NCI-H524 treated with DMSO at 0.1 percent for 48 hours (cell line): ENCODE measurements at regions not wholly inside any gene's neighbourhood (a gene's known extent, or its start where the extent isn't known, plus 50 kb on each side); places are given as distances from the start of the nearest gene placed in this dataset.

Source experiments
- DNase-seq: peaks from one replicate; lab custom pipeline; 2025; lab: John Stamatoyannopoulos, UW

DNA sequence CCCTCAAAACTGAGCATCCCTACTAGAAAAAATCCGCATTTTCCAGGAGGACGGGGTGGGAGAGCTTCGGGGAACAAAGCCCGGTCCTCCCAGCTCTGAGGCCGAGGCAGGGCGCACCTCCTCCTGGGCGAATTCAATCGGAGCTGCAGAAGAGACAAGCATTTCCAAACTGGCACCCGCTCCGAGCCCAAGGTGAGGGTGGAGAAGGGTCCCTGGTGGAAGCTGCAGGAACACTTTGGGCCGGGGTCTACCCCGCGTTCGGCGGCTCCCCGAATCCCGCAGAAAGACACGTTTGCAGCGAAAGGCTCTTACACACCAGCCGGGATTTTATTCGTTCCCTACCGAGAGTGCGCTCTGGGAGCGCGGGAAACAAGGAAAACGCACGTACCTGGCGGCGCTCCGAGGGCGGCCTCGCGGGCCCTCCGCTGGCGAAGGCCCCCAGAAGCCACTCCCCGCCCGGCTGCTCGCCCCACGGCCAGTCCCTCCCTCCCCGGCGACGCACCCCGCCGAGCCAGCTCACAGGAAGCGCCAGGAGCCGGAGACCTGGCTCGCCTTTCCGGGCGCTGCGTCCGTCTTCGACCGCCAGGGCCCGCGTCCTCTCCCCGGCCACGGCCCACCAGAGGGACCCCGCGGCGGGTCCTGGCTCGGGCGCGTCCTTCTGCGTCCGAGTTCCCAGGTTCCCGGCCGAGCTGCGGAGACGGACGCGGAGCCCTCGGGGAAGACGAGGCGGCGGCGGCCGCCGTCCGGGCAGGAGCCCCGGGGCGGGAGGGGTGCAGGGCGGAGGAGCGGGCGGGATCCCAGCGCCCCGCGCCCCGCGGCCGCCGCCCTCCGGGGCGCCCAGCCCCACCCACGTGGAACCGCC is 49.8 kb upstream of the BAHCC1 start:
- peak; percentile 40 for DNase-seq
